Stomach (tissue), 8 donors: ENCODE measurements at regions not wholly inside any gene's neighbourhood (a gene's known extent, or its start where the extent isn't known, plus 50 kb on each side); places are given as distances from the start of the nearest gene placed in this dataset.

Source experiments
- DNase-seq, 2 donors: peaks; one replicate each; pipeline versions ENCODE4 v3.0.0 to v3.0.0-alpha.2; 2013 to 2019
- H3K27ac ChIP-seq, 5 donors: fragments of 200-600 bp in 4 of 5; sonication (generic) in 4 of 5; one replicate each; pipeline ENCODE4 v1.5.1; 2013 to 2019; ENCODE audit warnings: mild to moderate bottlenecking in 1 of 5, moderate library complexity in 1 of 5
- H3K27me3 ChIP-seq, 3 donors: fragments of 200-600 bp; sonication (generic); one replicate each; pipeline ENCODE4 v1.5.1; 2017 to 2019; ENCODE audit warnings: mixed run types in 1 of 3
- H3K36me3 ChIP-seq, 4 donors: fragments of 200-600 bp; sonication (generic); 1 replicate in 3 of 4; 2 replicates in 1 of 4; pipeline ENCODE4 v1.5.1; 2016 to 2019
- H3K4me1 ChIP-seq, 4 donors: fragments of 200-600 bp; sonication (generic); one replicate each; pipeline ENCODE4 v1.5.1; 2016 to 2019
- H3K4me3 ChIP-seq, 4 donors: fragments of 200-600 bp; sonication (generic) in 3 of 4; one replicate each; pipeline ENCODE4 v1.5.1; 2016 to 2019; ENCODE audit warnings: mild to moderate bottlenecking in 1 of 4
- H3K9me3 ChIP-seq, 4 donors: fragments of 200-600 bp; sonication (generic); one replicate each; pipeline ENCODE4 v1.5.1; 2016 to 2019
- CTCF ChIP-seq, 7 experiments: fragments of 450-650 bp in 4 of 7; fragments of 200-600 bp in 3 of 7; sonication (generic) in 3 of 7; IDR thresholded peaks; one replicate each; pipeline ENCODE4 v1.5.1; 2016 to 2019; ENCODE audit warnings: antibody characterized with exemption in 7 of 7, control low read depth in 2 of 7, mild to moderate bottlenecking in 1 of 7
- EP300 ChIP-seq: sonication (generic); formaldehyde crosslinking; IDR thresholded peaks from one replicate; pipeline ENCODE4 v1.6.1; 2017; ENCODE audit warnings: antibody characterized with exemption
- POLR2A ChIP-seq, 4 donors: fragments of 450-650 bp; IDR thresholded peaks; one replicate each; pipeline ENCODE4 v1.6.1; 2016; ENCODE audit warnings: antibody characterized with exemption in 4 of 4, control low read depth in 2 of 4, mild to moderate bottlenecking in 1 of 4, moderate library complexity in 1 of 4
- POLR2AphosphoS5 ChIP-seq, 3 donors: sonication (generic); formaldehyde crosslinking; IDR thresholded peaks; one replicate each; pipeline ENCODE4 v1.6.1; 2016; ENCODE audit warnings: antibody characterized with exemption in 3 of 3
- WGBS, 5 donors: extraction: QIAGEN DNeasy Blood & Tissue Kit in 3 of 5; methylation state at CpG; one replicate each; pipeline versions ENCODE4 v1.1.5 to v1.1.7; 2013 to 2018; 5-methylcytosine and 5-hydroxymethylcytosine counted together
- intact Hi-C: fragments of 100-400 bp; cut with DNase I; formaldehyde crosslinking; loops from one replicate; pipeline ENCODE4 v1.15.1; 2023; ENCODE audit warnings: low total_unique reads
- donor health status: healthy with polysubstance abuse.
- donor health status: Bipolar disorder and iron deficiency.
- donor health status: healthy.

- H3K9me3 ChIP-seq = peaks cover 0 to under 1% (median 0%) of the 10 kb centered on the region in 4 donors
- no peaks in the 10 kb centered on the region for H3K36me3 ChIP-seq
- intact Hi-C loops = no loop called here
- no peak for DNase-seq
- no peak overlapping the region for H3K4me3 ChIP-seq
- no peaks in the 10 kb centered on the region for H3K27me3 ChIP-seq
- TF ChIP-seq CTCF (IDR thresholded peaks at IDR 0.05) (no peak), EP300 (no peak), POLR2AphosphoS5 (IDR thresholded peaks at IDR 0.05) (no peak), POLR2A (IDR thresholded peaks at IDR 0.05) (no peak)
- 66 to 82% (median 79%) methylated on average over 4 of the region's 4 CpGs for WGBS, 5 donors
- no peak overlapping the region for H3K27ac ChIP-seq
- no peaks in the 10 kb centered on the region for H3K4me1 ChIP-seq
Measured at GRCh38 chr11:115679945-115680344, 175.7 kb upstream of the CADM1 start.

- H3K27me3 ChIP-seq = no peaks in the 10 kb centered on the region
- no peaks in the 10 kb centered on the region for H3K4me1 ChIP-seq
- no peak overlapping the region for H3K27ac ChIP-seq
- 58 to 78% (median 69%) methylated on average over 5 of the region's 5 CpGs for WGBS, 5 donors
- H3K4me3 ChIP-seq = no peak overlapping the region
- intact Hi-C loops = no loop called here
- no peaks in the 10 kb centered on the region for H3K9me3 ChIP-seq
- no peaks in the 10 kb centered on the region for H3K36me3 ChIP-seq
- no peak for TF ChIP-seq POLR2A (IDR thresholded peaks at IDR 0.05)
- TF ChIP-seq CTCF (IDR thresholded peaks at IDR 0.05) = no peak
- TF ChIP-seq EP300 = no peak
- no peak for TF ChIP-seq POLR2AphosphoS5 (IDR thresholded peaks at IDR 0.05)
- DNase-seq = peak in 1 of 2 donors; percentile 38
Measured at GRCh38 chr11:115678942-115679341, 174.7 kb upstream of the CADM1 start.

GRCh38 chr11:115677190-115677589, 173.0 kb upstream of the CADM1 start:
- H3K9me3 ChIP-seq = no peaks in the 10 kb centered on the region
- H3K4me1 ChIP-seq = peaks cover 0 to 8% (median 3%) of the 10 kb centered on the region in 4 donors
- H3K27ac ChIP-seq = no peak overlapping the region
- no peak for TF ChIP-seq CTCF (IDR thresholded peaks at IDR 0.05)
- TF ChIP-seq EP300 = no peak
- TF ChIP-seq POLR2A (IDR thresholded peaks at IDR 0.05) = no peak
- TF ChIP-seq POLR2AphosphoS5 (IDR thresholded peaks at IDR 0.05) = no peak
- H3K27me3 ChIP-seq = no peaks in the 10 kb centered on the region
- intact Hi-C loops = no loop called here
- no peak overlapping the region for H3K4me3 ChIP-seq
- 77 to 92% (median 82%) methylated on average over 4 of the region's 4 CpGs for WGBS, 5 donors
- no peaks in the 10 kb centered on the region for H3K36me3 ChIP-seq
- no peak for DNase-seq

GRCh38 chr11:115676768-115677167, 172.6 kb upstream of the CADM1 start:
- Histone ChIP-seq H3K9me3 (no peaks in the 10 kb centered on the region), H3K4me3 (no peak overlapping the region), H3K4me1 (peaks cover 0 to 8% (median 3%) of the 10 kb centered on the region in 4 donors), H3K36me3 (no peaks in the 10 kb centered on the region), H3K27ac (no peak overlapping the region), H3K27me3 (no peaks in the 10 kb centered on the region)
- 87 to 93% (median 88%) methylated on average over 4 of the region's 4 CpGs for WGBS, 5 donors
- TF ChIP-seq CTCF (IDR thresholded peaks at IDR 0.05) (no peak), EP300 (no peak), POLR2A (IDR thresholded peaks at IDR 0.05) (no peak), POLR2AphosphoS5 (IDR thresholded peaks at IDR 0.05) (no peak)
- DNase-seq = no peak
- intact Hi-C loops = no loop called here
